Stomach (tissue), 4 donors: ENCODE measurements at regions not wholly inside any gene's neighbourhood (a gene's known extent, or its start where the extent isn't known, plus 50 kb on each side); places are given as distances from the start of the nearest gene placed in this dataset.

Experiments
- CTCF ChIP-seq, 7 experiments: fragments of 450-650 bp in 4 of 7; fragments of 200-600 bp in 3 of 7; sonication (generic) in 3 of 7; IDR thresholded peaks; one replicate each; pipeline ENCODE4 v1.5.1; 2016 to 2019; ENCODE audit warnings: antibody characterized with exemption in 7 of 7, control low read depth in 2 of 7, mild to moderate bottlenecking in 1 of 7
- EP300 ChIP-seq: sonication (generic); formaldehyde crosslinking; IDR thresholded peaks from one replicate; pipeline ENCODE4 v1.6.1; 2017; ENCODE audit warnings: antibody characterized with exemption
- POLR2A ChIP-seq, 4 donors: fragments of 450-650 bp; IDR thresholded peaks; one replicate each; pipeline ENCODE4 v1.6.1; 2016; ENCODE audit warnings: antibody characterized with exemption in 4 of 4, control low read depth in 2 of 4, mild to moderate bottlenecking in 1 of 4, moderate library complexity in 1 of 4
- POLR2AphosphoS5 ChIP-seq, 3 donors: sonication (generic); formaldehyde crosslinking; IDR thresholded peaks; one replicate each; pipeline ENCODE4 v1.6.1; 2016; ENCODE audit warnings: antibody characterized with exemption in 3 of 3

GRCh38 chr12:84772281-84772680, 140.3 kb downstream of the SLC6A15 start:
- no peak for TF ChIP-seq POLR2A (IDR thresholded peaks at IDR 0.05)
- no peak for TF ChIP-seq CTCF (IDR thresholded peaks at IDR 0.05)
- TF ChIP-seq POLR2AphosphoS5 (IDR thresholded peaks at IDR 0.05) = no peak
- no peak for TF ChIP-seq EP300
